ENCODE measurements at regions not wholly inside any gene's neighbourhood (a gene's known extent, or its start where the extent isn't known, plus 50 kb on each side); places are given as distances from the start of the nearest gene placed in this dataset.

DNA sequence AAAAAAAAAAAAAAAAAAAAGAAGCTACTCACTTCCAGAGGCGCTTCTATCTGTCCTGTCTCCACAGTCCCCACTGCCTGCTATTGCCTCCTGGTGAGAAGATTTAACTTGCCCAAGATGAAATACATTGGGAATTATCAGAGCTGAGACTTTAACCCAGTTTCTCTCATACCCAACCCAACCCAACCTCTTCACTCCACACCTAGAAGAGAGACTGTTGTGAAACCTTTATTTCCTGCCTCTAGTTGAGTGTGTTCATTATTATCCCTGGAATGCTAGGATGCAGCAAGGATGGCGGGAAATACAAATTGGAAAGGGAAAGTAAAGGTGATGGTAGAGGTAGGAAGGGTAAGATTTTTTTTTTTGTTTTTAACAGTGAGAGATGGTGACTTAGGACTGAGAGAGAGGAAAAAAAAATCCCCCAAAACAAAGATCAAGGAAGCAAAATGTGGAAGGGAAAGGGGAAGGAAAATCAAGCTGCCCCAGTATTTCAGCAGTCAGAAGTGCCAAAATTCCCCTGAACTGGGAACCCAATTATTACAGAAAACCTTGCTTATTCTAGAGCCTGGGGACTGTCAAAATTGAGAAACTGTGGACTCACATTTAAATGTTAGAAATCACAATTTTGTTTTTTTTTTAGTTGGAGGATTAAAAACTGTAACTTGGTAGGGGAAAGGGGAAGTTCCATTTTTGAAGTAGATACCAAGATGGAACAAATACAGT, 253.0 kb downstream of the PTTG2 start:
- Histone ChIP-seq H3K4me1 (ENCODE audit: insufficient read depth, poor library complexity, severe bottlenecking) (no peaks in the 10 kb centered on the region), H3K27me3 (ENCODE audit: insufficient read depth, poor library complexity, severe bottlenecking) (no peaks in the 10 kb centered on the region), H3K36me3 (ENCODE audit: low read depth) (no peaks in the 10 kb centered on the region), H3K27ac (ENCODE audit: poor library complexity, severe bottlenecking) (no peak overlapping the region), H3K4me3 (ENCODE audit: severe bottlenecking) (no peak overlapping the region), H3K9me3 (ENCODE audit: severe bottlenecking) (no peaks in the 10 kb centered on the region)
- TF ChIP-seq, protein P1, sequence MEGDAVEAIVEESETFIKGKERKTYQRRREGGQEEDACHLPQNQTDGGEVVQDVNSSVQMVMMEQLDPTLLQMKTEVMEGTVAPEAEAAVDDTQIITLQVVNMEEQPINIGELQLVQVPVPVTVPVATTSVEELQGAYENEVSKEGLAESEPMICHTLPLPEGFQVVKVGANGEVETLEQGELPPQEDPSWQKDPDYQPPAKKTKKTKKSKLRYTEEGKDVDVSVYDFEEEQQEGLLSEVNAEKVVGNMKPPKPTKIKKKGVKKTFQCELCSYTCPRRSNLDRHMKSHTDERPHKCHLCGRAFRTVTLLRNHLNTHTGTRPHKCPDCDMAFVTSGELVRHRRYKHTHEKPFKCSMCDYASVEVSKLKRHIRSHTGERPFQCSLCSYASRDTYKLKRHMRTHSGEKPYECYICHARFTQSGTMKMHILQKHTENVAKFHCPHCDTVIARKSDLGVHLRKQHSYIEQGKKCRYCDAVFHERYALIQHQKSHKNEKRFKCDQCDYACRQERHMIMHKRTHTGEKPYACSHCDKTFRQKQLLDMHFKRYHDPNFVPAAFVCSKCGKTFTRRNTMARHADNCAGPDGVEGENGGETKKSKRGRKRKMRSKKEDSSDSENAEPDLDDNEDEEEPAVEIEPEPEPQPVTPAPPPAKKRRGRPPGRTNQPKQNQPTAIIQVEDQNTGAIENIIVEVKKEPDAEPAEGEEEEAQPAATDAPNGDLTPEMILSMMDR (IDR thresholded peaks at IDR 0.05; ENCODE audit: poor library complexity, severe bottlenecking) = no peak
- ATAC-seq (ENCODE audit: low read depth) (no peak), DNase-seq (ENCODE audit: low spot score) (no peak)

- no peak for DNase-seq (ENCODE audit: low spot score)
- TF ChIP-seq, protein P1 (IDR thresholded peaks at IDR 0.05; ENCODE audit: poor library complexity, severe bottlenecking) = no peak
- H3K27ac ChIP-seq (ENCODE audit: poor library complexity, severe bottlenecking) = no peak overlapping the region
- ATAC-seq (ENCODE audit: low read depth) = no peak
- H3K9me3 ChIP-seq (ENCODE audit: severe bottlenecking) = no peaks in the 10 kb centered on the region
- no peaks in the 10 kb centered on the region for H3K4me1 ChIP-seq (ENCODE audit: insufficient read depth, poor library complexity, severe bottlenecking)
- H3K36me3 ChIP-seq (ENCODE audit: low read depth) = no peaks in the 10 kb centered on the region
- no peaks in the 10 kb centered on the region for H3K27me3 ChIP-seq (ENCODE audit: insufficient read depth, poor library complexity, severe bottlenecking)
- no peak overlapping the region for H3K4me3 ChIP-seq (ENCODE audit: severe bottlenecking)
These were observed 262.7 kb downstream of the PTTG2 start for GRCh38 chr4:38222892-38223291.

DNA sequence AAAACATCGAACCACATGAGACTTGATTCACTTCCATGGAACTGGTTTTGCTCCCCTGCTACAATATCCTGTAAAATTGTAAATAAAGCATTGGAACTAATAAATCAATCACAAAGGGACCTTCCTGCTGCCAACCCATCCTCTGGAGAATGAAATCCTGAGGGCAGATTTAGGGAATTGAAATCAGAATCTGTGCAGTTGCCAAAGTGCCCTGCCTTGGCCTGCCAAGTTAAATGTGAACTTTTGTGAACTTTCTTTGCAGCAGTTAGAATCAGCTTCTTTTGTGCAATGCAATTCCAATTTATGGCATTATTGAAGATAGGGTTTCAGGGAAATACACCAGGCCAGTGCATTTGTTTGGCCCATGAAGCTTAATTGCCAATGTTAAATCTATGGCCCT, 263.1 kb downstream of the PTTG2 start:
- DNase-seq (ENCODE audit: low spot score) (no peak), ATAC-seq (ENCODE audit: low read depth) (no peak)
- Histone ChIP-seq H3K27me3 (ENCODE audit: insufficient read depth, poor library complexity, severe bottlenecking) (no peaks in the 10 kb centered on the region), H3K9me3 (ENCODE audit: severe bottlenecking) (no peaks in the 10 kb centered on the region), H3K36me3 (ENCODE audit: low read depth) (no peaks in the 10 kb centered on the region), H3K4me3 (ENCODE audit: severe bottlenecking) (no peak overlapping the region), H3K4me1 (ENCODE audit: insufficient read depth, poor library complexity, severe bottlenecking) (no peaks in the 10 kb centered on the region), H3K27ac (ENCODE audit: poor library complexity, severe bottlenecking) (no peak overlapping the region)
- TF ChIP-seq, protein P1 (IDR thresholded peaks at IDR 0.05; ENCODE audit: poor library complexity, severe bottlenecking) = no peak

GRCh38 chr4:38223782-38224236, 263.6 kb downstream of the PTTG2 start:
- DNase-seq (ENCODE audit: low spot score) = no peak
- no peak overlapping the region for H3K27ac ChIP-seq (ENCODE audit: poor library complexity, severe bottlenecking)
- TF ChIP-seq, protein P1 (IDR thresholded peaks at IDR 0.05; ENCODE audit: poor library complexity, severe bottlenecking) = no peak

GRCh38 chr4:38224850-38225249, 264.7 kb downstream of the PTTG2 start:
- TF ChIP-seq, protein P1 (IDR thresholded peaks at IDR 0.05; ENCODE audit: poor library complexity, severe bottlenecking) = no peak
- Histone ChIP-seq H3K36me3 (ENCODE audit: low read depth) (no peaks in the 10 kb centered on the region), H3K27me3 (ENCODE audit: insufficient read depth, poor library complexity, severe bottlenecking) (no peaks in the 10 kb centered on the region), H3K4me3 (ENCODE audit: severe bottlenecking) (no peak overlapping the region), H3K4me1 (ENCODE audit: insufficient read depth, poor library complexity, severe bottlenecking) (peaks cover 2% of the 10 kb centered on the region), H3K9me3 (ENCODE audit: severe bottlenecking) (no peaks in the 10 kb centered on the region), H3K27ac (ENCODE audit: poor library complexity, severe bottlenecking) (no peak overlapping the region)
- DNase-seq (ENCODE audit: low spot score) (no peak), ATAC-seq (ENCODE audit: low read depth) (no peak)

More at GRCh38 chr4:38223782-38224236, 263.6 kb downstream of the PTTG2 start:
- Histone ChIP-seq H3K4me1 (ENCODE audit: insufficient read depth, poor library complexity, severe bottlenecking) (no peaks in the 10 kb centered on the region), H3K36me3 (ENCODE audit: low read depth) (no peaks in the 10 kb centered on the region), H3K4me3 (ENCODE audit: severe bottlenecking) (no peak overlapping the region), H3K27me3 (ENCODE audit: insufficient read depth, poor library complexity, severe bottlenecking) (no peaks in the 10 kb centered on the region), H3K9me3 (ENCODE audit: severe bottlenecking) (no peaks in the 10 kb centered on the region)
- ATAC-seq (ENCODE audit: low read depth) = no peak

Data from RWPE2 (cell line).